Neural progenitor cell (in vitro differentiated cells): ENCODE measurements at regions not wholly inside any gene's neighbourhood (a gene's known extent, or its start where the extent isn't known, plus 50 kb on each side); places are given as distances from the start of the nearest gene placed in this dataset.

Experiments used
- DNase-seq: peaks from one replicate; pipeline ENCODE4 v3.0.0-alpha.2; 2016; ENCODE audit warnings: low spot score
- H2AFZ ChIP-seq: fragments of 200-600 bp; sonication (generic); replicated peaks from 2 replicates; pipeline ENCODE4 v1.6.1; 2016; ENCODE audit warnings: antibody characterized with exemption
- H3F3A ChIP-seq: fragments of 200-600 bp; sonication (generic); 2 replicates; pipeline ENCODE4 v1.6.1; 2016; ENCODE audit warnings: antibody characterized with exemption, low read depth
- H3K27ac ChIP-seq: fragments of 200-600 bp; sonication (generic); 2 replicates; pipeline ENCODE4 v1.5.1; 2016; ENCODE audit warnings: mild to moderate bottlenecking
- H3K27me3 ChIP-seq: fragments of 200-600 bp; sonication (generic); 2 replicates; pipeline ENCODE4 v1.6.1; 2016; ENCODE audit warnings: mild to moderate bottlenecking, moderate library complexity
- H3K36me3 ChIP-seq: fragments of 200-600 bp; sonication (generic); 2 replicates; pipeline ENCODE4 v1.5.1; 2016
- H3K4me1 ChIP-seq: fragments of 200-600 bp; sonication (generic); 2 replicates; pipeline ENCODE4 v1.6.1; 2016; ENCODE audit warnings: mixed run types
- H3K4me2 ChIP-seq: fragments of 200-600 bp; sonication (generic); 2 replicates; pipeline ENCODE4 v1.6.1; 2016
- H3K4me3 ChIP-seq: fragments of 200-600 bp; sonication (generic); 2 replicates; pipeline ENCODE4 v1.5.1; 2016
- H3K79me2 ChIP-seq: fragments of 200-600 bp; sonication (generic); 2 replicates; pipeline ENCODE4 v1.6.1; 2016; ENCODE audit warnings: low read depth
- H3K9ac ChIP-seq: fragments of 200-600 bp; sonication (generic); 2 replicates; pipeline ENCODE4 v1.6.1; 2016
- H3K9me3 ChIP-seq: fragments of 200-600 bp; sonication (generic); 2 replicates; pipeline ENCODE4 v1.5.1; 2016; ENCODE audit warnings: low read depth
- H4K20me1 ChIP-seq: fragments of 200-600 bp; sonication (generic); 2 replicates; pipeline ENCODE4 v1.6.1; 2016; ENCODE audit warnings: low read depth
- H3K27ac Mint-ChIP-seq: 3 replicates; pipeline ENCODE4 v1.8.0; 2021; ENCODE audit warnings: mixed read lengths
- H3K27me3 Mint-ChIP-seq: 2 replicates; pipeline ENCODE4 v1.8.0; 2022; ENCODE audit warnings: low read depth, mild to moderate bottlenecking, inconsistent platforms, moderate library complexity, mixed read lengths; ENCODE audit not compliant: insufficient read depth
- H3K36me3 Mint-ChIP-seq: 3 replicates; pipeline ENCODE4 v1.8.0; 2021; ENCODE audit warnings: mixed read lengths
- H3K4me1 Mint-ChIP-seq: 3 replicates; pipeline ENCODE4 v1.8.0; 2021; ENCODE audit warnings: mixed read lengths
- H3K4me3 Mint-ChIP-seq: 3 replicates; pipeline ENCODE4 v1.8.0; 2021; ENCODE audit warnings: mild to moderate bottlenecking, moderate library complexity, mixed read lengths
- H3K9me3 Mint-ChIP-seq: 3 replicates; pipeline ENCODE4 v1.8.0; 2020; ENCODE audit warnings: mixed read lengths
- EZH2 ChIP-seq: fragments of 200-600 bp; sonication (generic); IDR thresholded peaks from 2 replicates; pipeline ENCODE4 v1.6.1; 2017; ENCODE audit warnings: antibody characterized with exemption, mild to moderate bottlenecking, moderate library complexity
- EZH2phosphoT487 ChIP-seq: fragments of 200-600 bp; sonication (generic); IDR thresholded peaks from 2 replicates; pipeline ENCODE4 v1.6.1; 2017; ENCODE audit warnings: antibody characterized with exemption
- TF ChIP-seq, protein P1 (sequence below): fragments of 200-600 bp; sonication (generic); IDR thresholded peaks from 2 replicates; pipeline ENCODE4 v1.5.1; 2017; ENCODE audit warnings: antibody characterized with exemption, mild to moderate bottlenecking

DNA sequence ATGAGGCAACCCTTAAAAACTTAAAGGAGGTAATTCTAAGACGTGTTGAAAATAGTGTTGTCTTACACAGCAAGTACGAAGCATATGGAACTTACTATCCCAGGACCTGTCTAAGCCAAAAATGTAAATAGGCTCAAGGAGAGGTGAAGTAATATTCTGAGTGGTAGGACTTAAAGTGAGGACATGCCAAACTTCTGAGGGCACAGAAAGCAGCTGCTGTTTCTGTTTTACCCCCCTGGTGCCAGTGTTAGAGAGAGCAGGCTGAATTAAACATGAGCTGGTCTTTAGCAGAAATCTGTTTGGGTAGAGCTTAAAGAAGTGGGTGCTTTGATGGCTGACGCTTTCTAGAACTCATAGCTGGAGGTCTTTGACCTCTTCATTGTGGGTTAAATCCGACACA, 149.7 kb upstream of the NPHP3 start:
- Histone ChIP-seq H2AFZ (no peak overlapping the region), H4K20me1 (no peaks in the 10 kb centered on the region), H3K4me1 (peaks cover 13% of the 10 kb centered on the region), H3K9me3 (no peaks in the 10 kb centered on the region), H3F3A (no peaks in the 10 kb centered on the region), H3K27ac (no peak overlapping the region), H3K36me3 (no peaks in the 10 kb centered on the region), H3K9ac (no peak overlapping the region), H3K4me2 (no peak overlapping the region), H3K79me2 (no peaks in the 10 kb centered on the region), H3K27me3 (no peaks in the 10 kb centered on the region), H3K4me3 (no peak overlapping the region)
- TF ChIP-seq EZH2: no peak
- TF ChIP-seq, protein P1, sequence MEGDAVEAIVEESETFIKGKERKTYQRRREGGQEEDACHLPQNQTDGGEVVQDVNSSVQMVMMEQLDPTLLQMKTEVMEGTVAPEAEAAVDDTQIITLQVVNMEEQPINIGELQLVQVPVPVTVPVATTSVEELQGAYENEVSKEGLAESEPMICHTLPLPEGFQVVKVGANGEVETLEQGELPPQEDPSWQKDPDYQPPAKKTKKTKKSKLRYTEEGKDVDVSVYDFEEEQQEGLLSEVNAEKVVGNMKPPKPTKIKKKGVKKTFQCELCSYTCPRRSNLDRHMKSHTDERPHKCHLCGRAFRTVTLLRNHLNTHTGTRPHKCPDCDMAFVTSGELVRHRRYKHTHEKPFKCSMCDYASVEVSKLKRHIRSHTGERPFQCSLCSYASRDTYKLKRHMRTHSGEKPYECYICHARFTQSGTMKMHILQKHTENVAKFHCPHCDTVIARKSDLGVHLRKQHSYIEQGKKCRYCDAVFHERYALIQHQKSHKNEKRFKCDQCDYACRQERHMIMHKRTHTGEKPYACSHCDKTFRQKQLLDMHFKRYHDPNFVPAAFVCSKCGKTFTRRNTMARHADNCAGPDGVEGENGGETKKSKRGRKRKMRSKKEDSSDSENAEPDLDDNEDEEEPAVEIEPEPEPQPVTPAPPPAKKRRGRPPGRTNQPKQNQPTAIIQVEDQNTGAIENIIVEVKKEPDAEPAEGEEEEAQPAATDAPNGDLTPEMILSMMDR: no peak
- TF ChIP-seq EZH2phosphoT487: no peak
- no peak for DNase-seq
- Mint-ChIP-seq H3K36me3 (no peaks in the 10 kb centered on the region), H3K4me1 (peaks cover 3% of the 10 kb centered on the region), H3K9me3 (no peaks in the 10 kb centered on the region), H3K27ac (no peak overlapping the region), H3K27me3 (peaks cover 3% of the 10 kb centered on the region), H3K4me3 (no peak overlapping the region)

- Histone ChIP-seq H3K4me1 (peaks cover 13% of the 10 kb centered on the region), H3K9me3 (no peaks in the 10 kb centered on the region), H3K79me2 (no peaks in the 10 kb centered on the region), H3F3A (no peaks in the 10 kb centered on the region), H4K20me1 (no peaks in the 10 kb centered on the region), H3K36me3 (no peaks in the 10 kb centered on the region), H3K27me3 (no peaks in the 10 kb centered on the region), H3K4me3 (no peak overlapping the region), H2AFZ (no peak overlapping the region), H3K27ac (no peak overlapping the region), H3K9ac (no peak overlapping the region), H3K4me2 (no peak overlapping the region)
- no peak for DNase-seq
- H3K4me1 Mint-ChIP-seq: peaks cover 3% of the 10 kb centered on the region
- peaks cover 3% of the 10 kb centered on the region for H3K27me3 Mint-ChIP-seq
- no peaks in the 10 kb centered on the region for H3K36me3 Mint-ChIP-seq
- no peak overlapping the region for H3K4me3 Mint-ChIP-seq
- no peak overlapping the region for H3K27ac Mint-ChIP-seq
- no peak for TF ChIP-seq EZH2
- no peaks in the 10 kb centered on the region for H3K9me3 Mint-ChIP-seq
Observed at GRCh38 chr3:132870541-132870940, 148.3 kb upstream of the NPHP3 start.

- H3K79me2 ChIP-seq: no peaks in the 10 kb centered on the region
Observed at GRCh38 chr3:132867956-132868355, 145.7 kb upstream of the NPHP3 start.

DNA sequence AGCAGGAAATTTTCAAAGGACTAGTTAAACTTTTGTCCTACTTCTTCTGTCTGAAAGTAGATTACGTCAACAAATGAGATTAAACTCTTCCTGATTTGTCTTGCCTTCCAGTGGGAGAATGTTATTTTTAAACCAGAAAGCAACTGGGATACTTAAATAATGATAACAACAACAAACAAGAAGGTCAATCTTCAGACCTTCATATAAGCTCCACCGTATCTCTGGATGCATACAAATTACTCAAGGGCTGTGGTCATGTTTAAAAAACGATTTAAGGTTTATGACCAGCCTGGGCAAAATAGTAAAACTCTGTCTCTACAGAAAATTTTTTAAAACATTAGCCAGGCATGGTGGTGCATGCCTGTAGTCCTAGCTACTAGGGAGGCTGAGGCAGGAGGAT, 145.3 kb upstream of the NPHP3 start:
- H3K4me3 ChIP-seq: no peak overlapping the region
- Mint-ChIP-seq H3K4me1 (peaks cover 3% of the 10 kb centered on the region), H3K27me3 (peaks cover 3% of the 10 kb centered on the region), H3K36me3 (no peaks in the 10 kb centered on the region), H3K4me3 (no peak overlapping the region), H3K9me3 (no peaks in the 10 kb centered on the region), H3K27ac (no peak overlapping the region)
- no peaks in the 10 kb centered on the region for H3F3A ChIP-seq
- no peak overlapping the region for H2AFZ ChIP-seq
- no peak overlapping the region for H3K27ac ChIP-seq
- no peak for TF ChIP-seq EZH2
- no peak for TF ChIP-seq EZH2phosphoT487
- TF ChIP-seq, protein P1: no peak
- H3K9me3 ChIP-seq: no peaks in the 10 kb centered on the region
- no peaks in the 10 kb centered on the region for H3K79me2 ChIP-seq
- H4K20me1 ChIP-seq: no peaks in the 10 kb centered on the region
- no peaks in the 10 kb centered on the region for H3K36me3 ChIP-seq
- H3K27me3 ChIP-seq: no peaks in the 10 kb centered on the region
- no peak overlapping the region for H3K9ac ChIP-seq
- peaks cover 8% of the 10 kb centered on the region for H3K4me1 ChIP-seq
- no peak for DNase-seq
- H3K4me2 ChIP-seq: no peak overlapping the region

More at GRCh38 chr3:132867956-132868355, 145.7 kb upstream of the NPHP3 start:
- Histone ChIP-seq H3K36me3 (no peaks in the 10 kb centered on the region), H3K4me3 (no peak overlapping the region), H3K27ac (no peak overlapping the region), H3K4me1 (peaks cover 12% of the 10 kb centered on the region), H3K9ac (no peak overlapping the region), H4K20me1 (no peaks in the 10 kb centered on the region), H3K4me2 (no peak overlapping the region), H3F3A (no peaks in the 10 kb centered on the region), H2AFZ (no peak overlapping the region), H3K27me3 (no peaks in the 10 kb centered on the region), H3K9me3 (no peaks in the 10 kb centered on the region)
- TF ChIP-seq EZH2phosphoT487 (no peak), EZH2 (no peak)
- TF ChIP-seq, protein P1: no peak
- H3K4me3 Mint-ChIP-seq: no peak overlapping the region
- H3K36me3 Mint-ChIP-seq: no peaks in the 10 kb centered on the region
- no peak overlapping the region for H3K27ac Mint-ChIP-seq
- H3K27me3 Mint-ChIP-seq: peaks cover 3% of the 10 kb centered on the region
- H3K4me1 Mint-ChIP-seq: peaks cover 3% of the 10 kb centered on the region
- DNase-seq: no peak
- no peaks in the 10 kb centered on the region for H3K9me3 Mint-ChIP-seq
